NB4 (cell line): ENCODE measurements at regions not wholly inside any gene's neighbourhood (a gene's known extent, or its start where the extent isn't known, plus 50 kb on each side); places are given as distances from the start of the nearest gene placed in this dataset.

ENCODE experiments used
- MYC ChIP-seq: IDR thresholded peaks from 2 replicates; pipeline ENCODE4 v1.6.1; 2011; ENCODE audit warnings: low read depth, low read length
- POLR2A ChIP-seq: IDR thresholded peaks from 2 replicates; pipeline ENCODE4 v1.6.1; 2011; ENCODE audit warnings: mild to moderate bottlenecking; ENCODE audit not compliant: insufficient read length; ENCODE audit errors: extremely low read depth
- TF ChIP-seq, protein P1 (sequence below): IDR thresholded peaks from one replicate; pipeline ENCODE4 v1.5.1; 2012; ENCODE audit warnings: low read depth, low read length
- TF ChIP-seq, protein P2 (sequence below): IDR thresholded peaks from 2 replicates; pipeline ENCODE4 v1.6.1; 2011; ENCODE audit warnings: low read depth, low read length

DNA sequence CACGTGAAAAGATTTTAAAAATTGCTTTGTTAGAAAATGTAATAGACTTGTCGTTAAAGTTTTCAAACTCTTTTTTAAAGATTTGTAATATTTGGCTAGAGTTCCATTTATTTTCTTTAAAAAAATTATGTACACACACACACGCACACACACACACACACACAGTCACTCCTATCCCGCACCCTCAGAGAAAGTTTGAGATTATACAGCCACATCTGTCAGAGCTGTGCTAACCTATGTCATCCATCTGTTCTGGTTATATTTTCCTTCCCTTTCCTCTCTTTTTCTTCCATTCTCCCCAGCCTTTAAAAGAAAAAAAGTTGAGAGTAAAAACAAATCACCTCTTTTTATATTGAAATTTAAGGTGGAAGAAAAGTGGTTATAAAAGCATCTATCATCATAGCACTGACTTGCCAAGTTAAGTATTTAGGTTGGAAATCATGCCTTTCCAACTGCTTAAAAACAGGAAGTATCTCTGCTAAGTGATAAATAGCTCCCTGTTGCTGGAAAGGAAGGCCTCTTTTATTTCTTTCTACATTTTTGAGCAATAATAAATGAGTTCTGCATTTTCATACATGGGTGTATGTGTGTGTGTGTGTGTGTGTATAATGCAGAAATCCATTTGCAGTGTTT is 163.3 kb upstream of the SPRY1 start:
- no peak for TF ChIP-seq POLR2A
- TF ChIP-seq, protein P1, sequence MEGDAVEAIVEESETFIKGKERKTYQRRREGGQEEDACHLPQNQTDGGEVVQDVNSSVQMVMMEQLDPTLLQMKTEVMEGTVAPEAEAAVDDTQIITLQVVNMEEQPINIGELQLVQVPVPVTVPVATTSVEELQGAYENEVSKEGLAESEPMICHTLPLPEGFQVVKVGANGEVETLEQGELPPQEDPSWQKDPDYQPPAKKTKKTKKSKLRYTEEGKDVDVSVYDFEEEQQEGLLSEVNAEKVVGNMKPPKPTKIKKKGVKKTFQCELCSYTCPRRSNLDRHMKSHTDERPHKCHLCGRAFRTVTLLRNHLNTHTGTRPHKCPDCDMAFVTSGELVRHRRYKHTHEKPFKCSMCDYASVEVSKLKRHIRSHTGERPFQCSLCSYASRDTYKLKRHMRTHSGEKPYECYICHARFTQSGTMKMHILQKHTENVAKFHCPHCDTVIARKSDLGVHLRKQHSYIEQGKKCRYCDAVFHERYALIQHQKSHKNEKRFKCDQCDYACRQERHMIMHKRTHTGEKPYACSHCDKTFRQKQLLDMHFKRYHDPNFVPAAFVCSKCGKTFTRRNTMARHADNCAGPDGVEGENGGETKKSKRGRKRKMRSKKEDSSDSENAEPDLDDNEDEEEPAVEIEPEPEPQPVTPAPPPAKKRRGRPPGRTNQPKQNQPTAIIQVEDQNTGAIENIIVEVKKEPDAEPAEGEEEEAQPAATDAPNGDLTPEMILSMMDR: no peak
- TF ChIP-seq, protein P2, sequence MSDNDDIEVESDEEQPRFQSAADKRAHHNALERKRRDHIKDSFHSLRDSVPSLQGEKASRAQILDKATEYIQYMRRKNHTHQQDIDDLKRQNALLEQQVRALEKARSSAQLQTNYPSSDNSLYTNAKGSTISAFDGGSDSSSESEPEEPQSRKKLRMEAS: no peak
- no peak for TF ChIP-seq MYC
